HG03457 (cell line): ENCODE measurements at regions not wholly inside any gene's neighbourhood (a gene's known extent, or its start where the extent isn't known, plus 50 kb on each side); places are given as distances from the start of the nearest gene placed in this dataset.
"Not testable (repeated sequence)": the region's sequence is repeated elsewhere in the genome, so short reads cannot be mapped to it uniquely, and the experiment has no call there.

Experiments used
- ATAC-seq: cut with Tn5 transposase; IDR thresholded peaks from one replicate; pipeline ENCODE4 v1.9.1; 2021; ENCODE audit warnings: moderate number of reproducible peaks; ENCODE audit not compliant: unreplicated experiment

- no peak for ATAC-seq
Measured at GRCh38 chr9:81083854-81084512, 605.4 kb downstream of the TLE1 start.

GRCh38 chr9:81083067-81083466 lies 606.3 kb downstream of the TLE1 start:
- ATAC-seq = no peak

DNA sequence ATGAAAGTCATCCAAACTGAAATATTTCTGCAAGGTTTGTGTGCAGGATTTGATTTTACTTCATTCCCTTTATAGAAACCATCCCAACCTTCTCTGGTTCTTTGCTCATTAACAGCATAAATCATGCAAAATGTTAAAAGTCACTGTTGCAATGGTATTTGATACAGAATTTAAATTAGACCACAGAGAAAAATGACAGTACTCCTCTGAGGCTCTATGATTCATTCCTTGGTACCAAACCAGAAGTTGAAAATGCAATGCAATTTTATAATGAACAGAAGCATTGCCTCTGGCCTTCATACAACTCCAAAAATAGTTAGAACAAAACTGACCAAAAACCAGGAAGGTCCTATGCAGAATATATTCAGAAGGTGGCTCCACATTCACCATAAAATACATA lies 607.1 kb downstream of the TLE1 start:
- no peak for ATAC-seq

- ATAC-seq = no peak
Measured at GRCh38 chr9:81080900-81081299, 608.4 kb downstream of the TLE1 start.

DNA sequence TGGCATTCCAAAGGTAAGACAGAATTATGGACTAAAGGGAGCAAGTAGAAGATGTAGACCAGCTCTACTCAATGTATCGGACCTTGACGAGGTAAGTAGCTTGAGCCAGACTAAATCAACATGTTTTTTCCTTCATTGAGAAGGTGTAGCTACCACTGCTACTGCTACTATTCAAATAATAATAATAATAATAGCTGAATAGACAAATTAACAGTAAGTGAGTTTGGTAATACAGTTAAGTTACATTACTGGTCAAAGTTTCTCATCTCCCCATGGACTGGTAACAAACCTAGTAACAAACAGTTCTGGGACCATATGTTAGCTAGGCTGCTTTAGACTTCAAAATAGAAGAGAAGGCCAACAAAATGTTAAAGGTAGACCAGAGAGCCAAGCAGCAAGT lies 609.2 kb downstream of the TLE1 start:
- no peak for ATAC-seq

GRCh38 chr9:81079055-81079454 lies 610.3 kb downstream of the TLE1 start:
- ATAC-seq = no peak

DNA sequence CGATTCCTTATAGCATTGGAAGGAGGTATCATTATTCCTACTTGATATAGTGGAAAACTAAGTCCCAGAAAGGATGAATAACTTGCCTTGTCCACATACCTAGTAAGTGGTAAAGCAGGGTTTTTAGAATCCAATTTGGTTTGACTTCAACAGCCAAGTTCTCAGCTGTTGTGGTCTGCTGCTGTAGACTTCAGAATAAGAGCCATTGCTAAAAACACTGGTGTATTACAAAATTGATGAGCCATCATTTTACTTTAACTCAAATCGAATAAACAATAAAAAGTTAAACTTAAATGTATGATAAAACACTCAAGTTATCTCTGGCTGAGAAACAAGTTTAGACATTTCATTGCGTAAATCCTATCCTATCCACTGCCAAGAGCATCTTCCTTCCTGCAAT lies 610.8 kb downstream of the TLE1 start:
- no peak for ATAC-seq

DNA sequence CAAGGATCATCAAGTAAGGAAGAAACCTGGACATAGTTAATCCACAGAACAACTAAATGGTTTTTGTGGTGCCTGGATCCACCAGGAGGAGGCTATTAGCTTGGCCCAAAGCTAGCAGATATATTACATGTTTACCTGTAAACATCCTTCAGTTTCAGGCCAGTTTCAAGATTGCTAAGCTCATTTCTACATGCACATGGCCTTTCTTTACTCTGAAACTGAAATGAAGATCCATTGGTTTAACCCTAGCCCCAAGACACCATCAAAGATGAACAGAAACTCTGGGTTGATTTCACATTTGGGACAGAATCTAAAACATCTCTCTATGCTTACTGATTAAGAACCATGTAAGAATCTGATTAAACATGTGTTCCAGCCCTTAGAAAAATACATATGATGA lies 611.8 kb downstream of the TLE1 start:
- no peak for ATAC-seq

DNA sequence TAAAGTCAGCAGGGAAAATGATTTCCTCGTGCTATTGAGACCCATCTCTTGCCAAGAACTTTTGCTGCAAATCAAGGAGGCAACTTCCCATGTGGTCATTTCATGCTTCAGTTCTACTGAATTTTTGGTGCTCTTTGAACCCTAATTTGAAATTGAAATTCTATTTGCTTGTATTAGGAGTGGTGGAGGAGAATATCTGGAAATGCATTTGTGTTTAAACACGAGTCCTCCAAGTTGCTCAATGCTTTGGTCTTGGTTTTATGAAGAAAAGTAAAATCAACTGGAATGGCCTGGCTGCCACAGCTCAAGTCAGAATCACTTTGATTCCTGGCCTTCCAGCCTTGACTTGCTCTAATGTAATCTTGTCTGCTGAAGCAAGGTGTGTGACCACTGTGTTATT lies 613.2 kb downstream of the TLE1 start:
- ATAC-seq = no peak

GRCh38 chr9:81074221-81074620 lies 615.1 kb downstream of the TLE1 start:
- ATAC-seq = no peak

- no peak for ATAC-seq
Measured at GRCh38 chr9:81073821-81074220, 615.5 kb downstream of the TLE1 start.

DNA sequence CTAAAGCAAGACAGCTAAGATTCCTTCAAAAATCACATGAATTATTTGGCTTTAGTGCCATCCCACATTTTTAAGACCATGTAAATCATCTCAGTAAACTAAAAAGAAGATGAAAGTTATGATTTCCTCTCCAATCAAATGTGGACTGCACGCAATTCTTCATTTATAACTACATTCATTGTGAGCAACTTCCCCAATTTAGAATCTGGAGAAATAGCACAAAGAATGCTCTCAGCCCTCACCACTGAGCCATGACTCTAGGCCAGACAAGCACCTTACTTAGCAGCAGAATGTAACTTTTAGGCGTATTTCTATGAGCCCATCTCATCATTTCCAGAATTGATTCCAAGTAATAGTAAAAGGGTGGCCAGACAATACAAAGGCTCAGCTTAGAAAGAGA lies 616.6 kb downstream of the TLE1 start:
- ATAC-seq = no peak

- ATAC-seq = no peak
Measured at GRCh38 chr9:81071108-81071507, 618.2 kb downstream of the TLE1 start.

DNA sequence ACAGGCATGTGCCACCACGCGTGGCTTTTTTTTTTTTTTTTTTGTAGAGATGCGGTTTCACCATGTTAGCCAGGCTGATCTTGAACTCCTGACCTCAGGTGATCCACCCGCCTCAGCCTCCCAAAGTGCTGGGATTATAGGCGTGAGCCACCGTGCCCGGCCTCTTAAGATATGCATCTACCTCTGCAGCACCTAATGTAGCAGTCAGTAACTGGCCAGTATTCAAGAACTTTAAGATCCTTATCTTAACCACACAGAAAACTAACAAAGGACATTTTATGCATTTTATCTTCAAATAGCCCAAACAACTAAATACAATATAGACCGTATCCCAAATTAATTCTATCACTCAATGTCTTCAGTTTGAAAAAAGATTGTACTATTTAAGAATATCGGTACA lies 618.7 kb downstream of the TLE1 start:
- ATAC-seq = no peak

DNA sequence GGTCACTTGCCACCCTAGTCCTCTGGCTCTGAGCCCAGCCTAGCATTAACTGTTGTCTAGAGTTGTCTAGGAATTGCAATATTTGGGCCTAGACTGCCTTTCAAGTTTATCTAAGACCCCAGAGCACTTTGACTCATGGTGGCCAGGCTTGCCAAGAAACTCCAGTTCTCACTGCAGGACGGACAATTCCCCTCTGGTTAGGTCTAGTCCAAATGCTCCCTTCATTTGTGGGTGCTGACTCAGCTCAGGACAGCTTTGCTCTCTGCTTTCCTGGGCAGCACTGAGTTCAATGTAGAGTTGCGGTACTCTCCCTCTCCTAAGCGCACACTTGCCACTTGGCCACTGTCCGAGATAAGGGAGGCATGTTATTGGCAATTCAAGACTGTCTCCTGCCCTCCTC lies 619.4 kb downstream of the TLE1 start:
- no peak for ATAC-seq

DNA sequence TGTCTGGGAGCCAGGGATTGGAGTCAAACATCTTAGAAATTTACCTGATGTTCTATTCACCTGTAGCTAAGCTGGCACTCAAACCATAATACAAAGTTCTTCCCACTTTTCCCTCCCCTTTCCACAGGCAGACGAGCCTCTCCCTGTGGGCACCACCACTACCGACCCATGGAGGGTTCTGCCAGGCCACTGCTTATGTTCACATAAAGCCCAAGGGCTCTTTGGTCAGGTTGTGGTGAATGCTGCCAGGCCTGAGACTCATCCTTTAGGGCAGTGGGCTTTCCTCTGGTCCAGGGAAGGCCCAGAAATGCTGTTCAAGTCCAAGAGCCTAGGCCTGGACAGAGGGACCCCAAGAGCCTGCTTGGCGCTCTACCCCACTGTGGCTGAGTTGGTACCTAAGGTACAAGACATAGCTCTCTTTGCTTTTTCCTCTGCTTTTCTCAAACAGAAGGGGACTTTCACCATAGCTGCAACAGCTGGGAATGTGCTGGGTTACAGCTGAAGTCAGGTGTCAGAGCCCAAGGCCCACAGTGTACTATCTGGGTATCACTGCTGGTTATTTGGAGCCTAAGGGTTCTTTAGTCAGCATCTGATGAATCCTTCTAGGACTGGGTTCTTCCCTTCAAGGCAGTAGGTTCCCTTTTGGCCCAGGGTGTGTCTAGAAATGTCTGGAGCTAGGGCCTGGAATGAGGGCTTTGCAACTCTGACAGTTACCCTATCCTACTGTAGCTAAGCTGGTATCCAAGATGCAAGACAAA lies 620.1 kb downstream of the TLE1 start:
- ATAC-seq = no peak

DNA sequence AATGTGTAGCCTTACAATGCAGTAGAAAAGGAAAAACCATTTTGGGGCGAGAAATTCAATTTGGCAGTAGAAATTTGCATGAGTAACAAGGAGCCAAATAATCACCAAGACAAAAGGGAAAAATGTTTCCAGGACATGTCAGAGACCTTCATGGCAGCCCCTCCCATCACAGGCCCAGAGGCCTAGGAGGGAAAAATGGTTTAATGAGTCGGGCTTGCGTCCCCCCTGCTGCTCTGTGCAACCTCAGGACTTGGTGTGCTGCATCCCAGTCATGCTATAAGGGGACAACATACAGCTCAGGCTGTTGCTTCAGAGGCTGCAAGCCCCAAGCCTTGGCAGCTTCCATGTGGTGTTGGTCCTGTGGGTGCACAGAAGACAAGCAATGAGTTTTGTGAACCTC lies 626.4 kb downstream of the TLE1 start:
- ATAC-seq = not testable (repeated sequence)

DNA sequence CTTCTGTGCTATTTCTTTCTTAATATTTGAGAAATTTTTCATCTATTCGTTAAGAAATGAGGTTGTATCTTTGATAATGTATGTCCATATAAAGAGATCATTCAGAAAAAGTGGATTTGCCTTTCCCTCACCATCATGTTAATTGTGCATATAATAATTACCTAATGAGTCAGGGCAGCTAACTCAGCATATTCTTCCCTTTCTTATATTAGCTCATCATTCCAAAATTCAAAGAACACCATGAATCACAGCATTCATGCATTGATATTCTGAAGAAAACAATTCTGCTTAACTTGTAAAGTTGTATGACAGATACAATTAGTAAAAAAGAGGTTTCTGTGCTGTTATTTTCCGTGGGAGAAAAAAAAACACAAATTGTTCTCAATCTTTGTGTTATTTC lies 630.6 kb downstream of the TLE1 start:
- ATAC-seq = no peak

- no peak for ATAC-seq
Measured at GRCh38 chr9:81053298-81054025, 635.9 kb downstream of the TLE1 start.

DNA sequence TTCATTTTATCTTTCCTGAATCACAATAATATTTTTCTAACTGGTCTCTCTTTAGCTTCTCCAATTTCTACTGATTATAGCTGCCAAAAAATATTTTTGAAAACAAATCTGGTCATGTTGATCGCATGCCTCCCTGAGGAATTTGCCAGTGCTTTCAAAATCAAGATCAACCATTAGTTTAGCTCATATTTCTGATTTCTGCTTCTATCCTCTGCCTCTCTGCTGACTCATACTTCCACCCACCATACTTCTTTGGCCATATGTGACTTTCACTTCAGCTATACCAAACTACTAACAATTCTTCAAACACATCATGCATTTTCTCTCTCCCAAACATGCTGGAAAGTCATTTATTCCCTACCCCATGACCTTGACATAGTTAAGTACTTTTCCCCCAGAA lies 636.5 kb downstream of the TLE1 start:
- no peak for ATAC-seq

DNA sequence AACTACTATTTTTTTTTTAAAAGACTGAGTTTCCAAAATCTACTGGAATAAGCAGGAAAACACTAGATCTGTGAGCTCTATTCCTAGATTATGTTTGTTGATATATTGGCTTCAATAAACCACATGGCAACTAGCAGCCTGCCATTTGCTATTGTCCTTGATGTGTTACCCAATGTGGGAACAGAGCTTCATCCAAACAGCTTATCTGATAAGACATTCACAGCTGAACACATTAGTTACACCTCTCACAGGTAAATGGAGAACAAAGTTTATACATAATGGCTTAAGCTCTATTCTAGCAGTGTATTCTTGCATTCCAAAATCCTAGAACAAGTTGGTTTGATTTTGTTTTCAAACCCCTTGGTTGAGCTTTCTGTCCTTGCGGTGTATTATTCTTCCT lies 642.1 kb downstream of the TLE1 start:
- no peak for ATAC-seq

GRCh38 chr9:81045658-81046057 lies 643.7 kb downstream of the TLE1 start:
- no peak for ATAC-seq
